B cell (primary cell): ENCODE measurements at regions not wholly inside any gene's neighbourhood (a gene's known extent, or its start where the extent isn't known, plus 50 kb on each side); places are given as distances from the start of the nearest gene placed in this dataset.

ENCODE experiments used
- ATAC-seq: fragments of 200-7000 bp; cut with Tn5 transposase; one replicate; pipeline ENCODE4 v1.10.0; 2021; ENCODE audit warnings: low read depth, mild to moderate bottlenecking, moderate number of reproducible peaks, moderate library complexity
- CTCF ChIA-PET: fragments of 350-600 bp; sonication (Branson Sonifier 250); formaldehyde crosslinking; loops from one replicate; lab custom pipeline; 2021; ENCODE audit warnings: antibody characterized with exemption, inconsistent platforms; lab: Charles Lee
- POLR2A ChIA-PET: fragments of 350-600 bp; sonication (Branson Sonifier 250); formaldehyde crosslinking; loops from one replicate; lab custom pipeline; 2021; ENCODE audit warnings: antibody characterized with exemption; lab: Charles Lee
- DNase-seq: peaks from one replicate; pipeline ENCODE4 v3.0.0; 2013
- H2AFZ ChIP-seq: 2 replicates; pipeline ENCODE4 v1.6.1; 2012; ENCODE audit warnings: mild to moderate bottlenecking, low read depth, low read length; ENCODE audit not compliant: insufficient read depth, poor library complexity, severe bottlenecking
- H3K27ac ChIP-seq, 2 donors: 1 replicate in 1 of 2; 2 replicates in 1 of 2; pipeline ENCODE4 v1.5.1; 2012 to 2013; ENCODE audit warnings: low read length in 2 of 2, mild to moderate bottlenecking in 2 of 2, moderate library complexity in 1 of 2
- H3K27me3 ChIP-seq, 4 experiments: fragments of 200-600 bp in 1 of 4; sonication (generic) in 1 of 4; replicated peaks in 1 of 4; 1 replicate in 2 of 4; 2 replicates in 2 of 4; pipeline versions ENCODE4 v1.6.1 to v1.7.0; 2013 to 2016; ENCODE audit warnings: low read length in 3 of 4, mild to moderate bottlenecking in 2 of 4, mixed read lengths in 1 of 4, moderate library complexity in 1 of 4; ENCODE audit not compliant: insufficient read depth in 4 of 4, control insufficient read depth in 3 of 4; ENCODE audit errors: control extremely low read depth in 1 of 4
- H3K36me3 ChIP-seq, 2 experiments: replicated peaks in 1 of 2; 1 replicate in 1 of 2; 2 replicates in 1 of 2; pipeline versions ENCODE4 v1.6.1 to v1.7.1; 2013; ENCODE audit warnings: low read length in 1 of 2; ENCODE audit not compliant: insufficient read depth in 2 of 2, control insufficient read depth in 1 of 2; ENCODE audit errors: control extremely low read depth in 1 of 2, extremely low read depth in 1 of 2
- H3K4me1 ChIP-seq, 2 donors: fragments of 200-600 bp in 1 of 2; sonication (generic) in 1 of 2; 1 replicate in 1 of 2; 2 replicates in 1 of 2; pipeline versions ENCODE4 v1.5.1 to v1.6.1; 2013 to 2017; ENCODE audit warnings: low read length in 2 of 2; ENCODE audit not compliant: control insufficient read depth in 2 of 2, insufficient read depth in 2 of 2
- H3K4me2 ChIP-seq: replicated peaks from 2 replicates; pipeline ENCODE3; 2012; ENCODE audit warnings: mild to moderate bottlenecking, low read depth, low read length; ENCODE audit not compliant: poor library complexity, severe bottlenecking
- H3K4me3 ChIP-seq, 5 experiments: fragments of 200-600 bp in 1 of 5; sonication (generic) in 1 of 5; 1 replicate in 3 of 5; 2 replicates in 2 of 5; pipeline versions ENCODE4 v1.5.1 to v1.7.0; 2011 to 2016; ENCODE audit warnings: low read length in 4 of 5, mild to moderate bottlenecking in 4 of 5, low read depth in 2 of 5, control low read depth in 1 of 5, moderate library complexity in 1 of 5; ENCODE audit not compliant: insufficient read depth in 1 of 5; ENCODE audit errors: control extremely low read depth in 1 of 5, extremely low read depth in 1 of 5
- H3K79me2 ChIP-seq: fragments of 200-600 bp; sonication (generic); one replicate; pipeline ENCODE4 v1.6.0; 2016; ENCODE audit warnings: low read length; ENCODE audit not compliant: control insufficient read depth, insufficient read depth
- H3K9ac ChIP-seq: fragments of 200-600 bp; sonication (generic); 2 replicates; pipeline ENCODE4 v1.6.1; 2017; ENCODE audit warnings: mild to moderate bottlenecking, low read length, moderate library complexity
- H3K9me3 ChIP-seq, 3 donors: one replicate each; pipeline versions ENCODE4 v1.6.1 to v1.7.1; 2013; ENCODE audit warnings: low read length in 2 of 3; ENCODE audit not compliant: control insufficient read depth in 2 of 3, insufficient read depth in 1 of 3; ENCODE audit errors: control extremely low read depth in 1 of 3
- H4K20me1 ChIP-seq: 2 replicates; pipeline ENCODE4 v1.6.0; 2012; ENCODE audit warnings: mild to moderate bottlenecking, low read length; ENCODE audit not compliant: insufficient read depth, control insufficient read depth, poor library complexity, severe bottlenecking
- H3K27ac Mint-ChIP-seq: one replicate; pipeline ENCODE4 v1.8.0; 2021; ENCODE audit warnings: mixed read lengths
- H3K27me3 Mint-ChIP-seq: one replicate; pipeline ENCODE4 v1.8.0; 2021; ENCODE audit warnings: mixed read lengths
- H3K4me1 Mint-ChIP-seq: one replicate; pipeline ENCODE4 v1.8.0; 2021; ENCODE audit warnings: mixed read lengths
- H3K4me3 Mint-ChIP-seq: one replicate; pipeline ENCODE4 v1.8.0; 2021; ENCODE audit warnings: mixed read lengths
- H3K9me3 Mint-ChIP-seq: one replicate; pipeline ENCODE4 v1.8.0; 2022; ENCODE audit warnings: mixed read lengths; ENCODE audit not compliant: insufficient read depth
- CTCF ChIP-seq: fragments of 200-600 bp; IDR thresholded peaks from one replicate; pipeline ENCODE4 v1.8.0; 2022; ENCODE audit warnings: antibody characterized with exemption, mild to moderate bottlenecking
- EZH2 ChIP-seq: IDR thresholded peaks from 2 replicates; pipeline ENCODE4 v1.6.1; 2012; ENCODE audit warnings: borderline replicate concordance, low read depth, mild to moderate bottlenecking, moderate library complexity, low read length; ENCODE audit not compliant: insufficient read depth, poor library complexity, severe bottlenecking
- WGBS: methylation state at CpG from one replicate; pipeline ENCODE4 v1.1.5; 2013; ENCODE audit warnings: missing lambda C conversion rate; ENCODE audit not compliant: insufficient coverage; 5-methylcytosine and 5-hydroxymethylcytosine counted together
- intact Hi-C: fragments of 100-400 bp; cut with micrococcal nuclease; formaldehyde crosslinking; loops from one replicate; pipeline ENCODE4 v1.10.0; 2022

DNA sequence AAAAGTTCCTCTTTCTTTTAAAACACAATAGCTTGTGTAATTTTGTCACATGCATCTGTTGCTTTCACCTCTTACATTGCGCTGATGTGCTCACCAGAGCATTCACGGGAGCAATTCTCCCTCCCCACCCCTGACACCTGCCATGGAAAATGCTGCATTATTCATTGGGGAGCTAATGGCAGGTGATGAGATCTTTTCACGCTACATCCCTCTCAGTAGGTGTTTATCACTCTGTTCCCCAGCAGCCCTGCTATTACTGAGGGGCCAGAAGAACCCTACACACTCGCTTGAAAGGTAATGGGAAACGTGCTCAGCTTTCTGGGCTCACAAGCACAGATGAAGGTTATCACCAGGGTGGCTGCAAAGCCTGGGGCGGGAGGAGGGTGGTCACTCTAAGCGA is 398.0 kb downstream of the PSAT1 start:
- 0% methylated on average over 3 of the region's 7 CpGs for WGBS
- CTCF ChIA-PET, result interaction anchor here (0.7 kb wide), 1 partner anchor 94 kb away, joined by 3 read pairs; no protein-coding TSS in a partner anchor
- no peaks in the 10 kb centered on the region for H4K20me1 ChIP-seq
- peak overlapping the region; percentile 11 for H2AFZ ChIP-seq
- POLR2A ChIA-PET, result no interaction called here
- H3K4me1 Mint-ChIP-seq, result peaks cover 46% of the 10 kb centered on the region
- H3K4me3 ChIP-seq, result peak overlapping the region in 3 of 5 experiments; percentile 7 to 34 (median 24)
- no peaks in the 10 kb centered on the region for H3K36me3 ChIP-seq
- peak overlapping the region; percentile 58 for H3K4me2 ChIP-seq
- peak overlapping the region; percentile 23 for H3K9ac ChIP-seq
- ATAC-seq (peak; percentile 49), DNase-seq (peak; percentile 69)
- H3K4me3 Mint-ChIP-seq, result peak overlapping the region; percentile 79
- no peaks in the 10 kb centered on the region for H3K27me3 ChIP-seq
- H3K27me3 Mint-ChIP-seq, result no peaks in the 10 kb centered on the region
- H3K27ac Mint-ChIP-seq, result peak overlapping the region; percentile 67
- H3K9me3 Mint-ChIP-seq, result peaks cover 2% of the 10 kb centered on the region
- no peaks in the 10 kb centered on the region for H3K9me3 ChIP-seq
- intact Hi-C loops, result no loop called here
- no peak for TF ChIP-seq CTCF
- TF ChIP-seq EZH2, result no peak
- H3K27ac ChIP-seq, result peak overlapping the region in 1 of 2 donors; percentile 11
- H3K4me1 ChIP-seq, result peaks cover 35 to 36% of the 10 kb centered on the region in 2 donors
- H3K79me2 ChIP-seq, result no peaks in the 10 kb centered on the region

- DNase-seq, result peak; percentile 62
Measured at GRCh38 chr9:78695519-78695918, 398.6 kb downstream of the PSAT1 start.

More at GRCh38 chr9:78695519-78695918, 398.6 kb downstream of the PSAT1 start:
- intact Hi-C loops, result no loop called here
- ATAC-seq, result no peak
- H3K4me3 Mint-ChIP-seq, result peak overlapping the region; percentile 79
- Histone ChIP-seq H3K27ac (no peak overlapping the region), H3K27me3 (no peaks in the 10 kb centered on the region), H3K4me3 (peak overlapping the region in 3 of 5 experiments; percentile 7 to 34 (median 24)), H3K4me2 (peak overlapping the region; percentile 58), H3K9ac (peak overlapping the region; percentile 23), H3K4me1 (peaks cover 35 to 36% of the 10 kb centered on the region in 2 donors), H2AFZ (peak overlapping the region; percentile 11), H3K79me2 (no peaks in the 10 kb centered on the region), H3K36me3 (no peaks in the 10 kb centered on the region), H3K9me3 (no peaks in the 10 kb centered on the region), H4K20me1 (no peaks in the 10 kb centered on the region)
- H3K27ac Mint-ChIP-seq, result peak overlapping the region; percentile 37
- peaks cover 46% of the 10 kb centered on the region for H3K4me1 Mint-ChIP-seq
- TF ChIP-seq EZH2, result no peak
- TF ChIP-seq CTCF, result no peak
- 26% methylated on average over 4 of the region's 5 CpGs for WGBS
- H3K9me3 Mint-ChIP-seq, result peaks cover 2% of the 10 kb centered on the region
- CTCF ChIA-PET, result interaction anchor here (0.7 kb wide), 1 partner anchor 95 kb away, joined by 3 read pairs; no protein-coding TSS in a partner anchor
- POLR2A ChIA-PET, result no interaction called here
- no peaks in the 10 kb centered on the region for H3K27me3 Mint-ChIP-seq
